PFSK-1 (cell line): ENCODE measurements at regions not wholly inside any gene's neighbourhood (a gene's known extent, or its start where the extent isn't known, plus 50 kb on each side); places are given as distances from the start of the nearest gene placed in this dataset.

Source experiments
- FOXP2 ChIP-seq: optimal IDR thresholded peaks from 2 replicates; pipeline ENCODE3; 2011; ENCODE audit warnings: borderline replicate concordance, control low read depth, inconsistent platforms; ENCODE audit not compliant: insufficient read depth; ENCODE audit errors: extremely low read length, extremely low read depth
- POLR2AphosphoS5 ChIP-seq: IDR thresholded peaks from 2 replicates; pipeline ENCODE4 v1.6.1; 2012; ENCODE audit warnings: low read depth, mild to moderate bottlenecking, control low read depth, low read length, moderate library complexity
- REST ChIP-seq, 2 experiments: IDR thresholded peaks; 2 replicates each; pipeline versions ENCODE4 v1.6.1 to v1.8.0; 2011 to 2012; ENCODE audit warnings: low read depth in 2 of 2, low read length in 2 of 2, control low read depth in 1 of 2, inconsistent platforms in 1 of 2, mild to moderate bottlenecking in 1 of 2, moderate library complexity in 1 of 2; ENCODE audit not compliant: insufficient read depth in 1 of 2
- SIN3A ChIP-seq: IDR thresholded peaks from 2 replicates; pipeline ENCODE4 v1.6.1; 2012; ENCODE audit warnings: mild to moderate bottlenecking, low read length, moderate library complexity, borderline replicate concordance; ENCODE audit not compliant: insufficient read depth
- TAF1 ChIP-seq: IDR thresholded peaks from 2 replicates; pipeline ENCODE4 v1.6.1; 2012; ENCODE audit warnings: low read length, control low read depth, borderline replicate concordance; ENCODE audit not compliant: insufficient read depth

GRCh38 chr5:2241842-2242241 is 359.1 kb upstream of the IRX4 start:
- TF ChIP-seq POLR2AphosphoS5 (no peak), TAF1 (no peak), REST (IDR thresholded peaks at IDR 0.05; ENCODE audit: insufficient read depth in 1 of 2, low read depth in 2 of 2, low read length in 2 of 2) (no peak), SIN3A (no peak), FOXP2 (no peak)
